WTC11 (cell line): ENCODE measurements at regions not wholly inside any gene's neighbourhood (a gene's known extent, or its start where the extent isn't known, plus 50 kb on each side); places are given as distances from the start of the nearest gene placed in this dataset.

Experiments
- ATAC-seq: fragments of 200-7000 bp; cut with Tn5 transposase; 2 replicates; pipeline ENCODE4 v1.10.0; 2021; ENCODE audit warnings: mild to moderate bottlenecking, moderate library complexity
- CTCF ChIA-PET: fragments of 300-600 bp; sonication (Branson Sonifier 250); formaldehyde crosslinking; loops from one replicate; lab custom pipeline; 2021; ENCODE audit warnings: antibody characterized with exemption; lab: Charles Lee
- POLR2A ChIA-PET: fragments of 350-600 bp; sonication (Branson Sonifier 250); formaldehyde crosslinking; loops from one replicate; lab custom pipeline; 2021; ENCODE audit warnings: antibody characterized with exemption; lab: Charles Lee
- DNase-seq: peaks from one replicate; pipeline ENCODE4 v3.0.0; 2021; ENCODE audit warnings: low spot score
- H3K27ac Mint-ChIP-seq: 2 replicates; pipeline ENCODE4 v1.8.0; 2021; ENCODE audit warnings: mixed read lengths
- H3K27me3 Mint-ChIP-seq: 2 replicates; pipeline ENCODE4 v1.8.0; 2021; ENCODE audit warnings: low read depth, mild to moderate bottlenecking, moderate library complexity, mixed read lengths
- H3K36me3 Mint-ChIP-seq: 2 replicates; pipeline ENCODE4 v1.8.0; 2021; ENCODE audit warnings: mixed read lengths
- H3K4me1 Mint-ChIP-seq: 2 replicates; pipeline ENCODE4 v1.8.0; 2022; ENCODE audit warnings: mixed read lengths
- H3K4me3 Mint-ChIP-seq: 2 replicates; pipeline ENCODE4 v1.8.0; 2021; ENCODE audit warnings: mild to moderate bottlenecking, moderate library complexity, mixed read lengths
- H3K9me3 Mint-ChIP-seq: 2 replicates; pipeline ENCODE4 v1.8.0; 2021; ENCODE audit warnings: mixed read lengths
- CREM ChIP-seq: sonication (generic); formaldehyde crosslinking; IDR thresholded peaks from 2 replicates; pipeline ENCODE4 v1.8.1; 2022; ENCODE audit warnings: mild to moderate bottlenecking, missing genetic modification reagents, moderate library complexity
- E2F1 ChIP-seq: sonication (generic); formaldehyde crosslinking; IDR thresholded peaks from 2 replicates; pipeline ENCODE4 v1.8.0; 2022; ENCODE audit warnings: mild to moderate bottlenecking, missing genetic modification reagents
- ELF4 ChIP-seq: sonication (generic); formaldehyde crosslinking; IDR thresholded peaks from 2 replicates; pipeline ENCODE4 v1.8.1; 2022; ENCODE audit warnings: low read depth, mild to moderate bottlenecking, moderate library complexity, missing genetic modification reagents
- FOXJ3 ChIP-seq: sonication (generic); formaldehyde crosslinking; IDR thresholded peaks from 2 replicates; pipeline ENCODE4 v1.9.0; 2021; ENCODE audit warnings: missing genetic modification reagents, mild to moderate bottlenecking, borderline replicate concordance
- FOXK1 ChIP-seq: sonication (generic); formaldehyde crosslinking; IDR thresholded peaks from 2 replicates; pipeline ENCODE4 v1.8.0; 2022; ENCODE audit warnings: mild to moderate bottlenecking, moderate library complexity, missing genetic modification reagents
- FOXP4 ChIP-seq: sonication (generic); formaldehyde crosslinking; IDR thresholded peaks from 2 replicates; pipeline ENCODE4 v1.8.0; 2022; ENCODE audit warnings: mild to moderate bottlenecking, missing genetic modification reagents
- KAT7 ChIP-seq: sonication (generic); formaldehyde crosslinking; IDR thresholded peaks from 2 replicates; pipeline ENCODE4 v1.8.1; 2023; ENCODE audit warnings: missing genetic modification reagents, mild to moderate bottlenecking, borderline replicate concordance
- NFATC4 ChIP-seq: fragments of 250-450 bp; sonication (Bioruptor Pico); IDR thresholded peaks from 2 replicates; pipeline ENCODE4 v1.9.0; 2021; ENCODE audit warnings: mild to moderate bottlenecking
- NR2C2 ChIP-seq: sonication (generic); formaldehyde crosslinking; IDR thresholded peaks from 2 replicates; pipeline ENCODE4 v1.8.0; 2022; ENCODE audit warnings: mild to moderate bottlenecking, missing genetic modification reagents
- RELA ChIP-seq: sonication (generic); formaldehyde crosslinking; IDR thresholded peaks from 2 replicates; pipeline ENCODE4 v1.8.1; 2022; ENCODE audit warnings: missing genetic modification reagents, mild to moderate bottlenecking, borderline replicate concordance
- RORB ChIP-seq: fragments of 250-450 bp; sonication (Bioruptor Pico); IDR thresholded peaks from 2 replicates; pipeline ENCODE4 v1.9.0; 2021; ENCODE audit warnings: mild to moderate bottlenecking
- SMAD3 ChIP-seq: sonication (generic); formaldehyde crosslinking; IDR thresholded peaks from 2 replicates; pipeline ENCODE4 v1.8.0; 2022; ENCODE audit warnings: missing genetic modification reagents, mild to moderate bottlenecking, borderline replicate concordance
- STAT6 ChIP-seq: sonication (generic); formaldehyde crosslinking; conservative IDR thresholded peaks from 2 replicates; pipeline ENCODE4 v1.8.1; 2023; ENCODE audit warnings: mild to moderate bottlenecking, low read depth, missing genetic modification reagents, moderate library complexity
- TEAD1 ChIP-seq: sonication (generic); formaldehyde crosslinking; IDR thresholded peaks from 2 replicates; pipeline ENCODE4 v1.8.0; 2022; ENCODE audit warnings: mild to moderate bottlenecking, missing genetic modification reagents
- USF1 ChIP-seq: sonication (generic); formaldehyde crosslinking; IDR thresholded peaks from 2 replicates; pipeline ENCODE4 v1.8.0; 2022; ENCODE audit warnings: mild to moderate bottlenecking, missing genetic modification reagents
- USF2 ChIP-seq: sonication (generic); formaldehyde crosslinking; IDR thresholded peaks from 2 replicates; pipeline ENCODE4 v1.8.1; 2023; ENCODE audit warnings: mild to moderate bottlenecking, missing genetic modification reagents, moderate library complexity
- ZNF219 ChIP-seq: sonication (generic); formaldehyde crosslinking; IDR thresholded peaks from 2 replicates; pipeline ENCODE4 v1.8.0; 2023; ENCODE audit warnings: missing genetic modification reagents, mild to moderate bottlenecking, borderline replicate concordance
- ZNF396 ChIP-seq: fragments of 250-450 bp; sonication (Bioruptor Pico); IDR thresholded peaks from 2 replicates; pipeline ENCODE4 v1.8.0; 2021; ENCODE audit warnings: mild to moderate bottlenecking, moderate library complexity, borderline replicate concordance
- TF ChIP-seq, protein P1 (sequence below): fragments of 200-600 bp; IDR thresholded peaks from 2 replicates; pipeline ENCODE4 v1.8.0; 2022; ENCODE audit warnings: antibody characterized with exemption
- TF ChIP-seq, protein P2 (sequence below): sonication (generic); formaldehyde crosslinking; IDR thresholded peaks from 2 replicates; pipeline ENCODE4 v1.8.0; 2023; ENCODE audit warnings: mild to moderate bottlenecking, missing genetic modification reagents

DNA sequence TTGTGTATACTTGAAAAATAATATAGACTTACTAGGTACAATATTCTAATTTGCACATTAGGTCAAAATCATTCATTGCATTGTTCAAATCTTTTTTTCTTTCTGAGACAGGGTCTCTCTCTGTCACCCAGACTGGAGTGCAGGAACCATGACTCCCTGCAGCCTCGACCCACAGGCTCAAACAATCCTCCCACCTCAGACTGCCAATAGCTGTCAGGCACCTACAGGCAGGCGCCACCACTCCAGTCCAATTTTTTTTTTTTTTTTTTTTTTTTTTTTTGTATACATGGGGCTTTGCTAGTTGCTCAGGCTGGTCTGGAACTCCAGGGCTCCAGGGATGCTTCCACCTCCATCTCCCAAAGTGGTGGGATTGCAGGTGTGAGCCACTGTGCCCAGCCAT, 656.9 kb downstream of the KCNT2 start:
- Mint-ChIP-seq H3K4me3 (no peak overlapping the region), H3K27ac (no peak overlapping the region), H3K27me3 (no peaks in the 10 kb centered on the region), H3K4me1 (no peaks in the 10 kb centered on the region), H3K36me3 (no peaks in the 10 kb centered on the region)
- ATAC-seq, result peak; percentile 28; the same call in 1 of the 2 replicates
- POLR2A ChIA-PET, result interaction anchor here (0.6 kb wide), 1 partner anchor 657 kb away, joined by 3 read pairs; no protein-coding TSS in a partner anchor
- TF ChIP-seq NFATC4 (no peak), TEAD1 (CRISPR knock-in tag) (no peak), ZNF219 (no peak), SMAD3 (CRISPR knock-in tag) (no peak), ZNF396 (no peak), RELA (CRISPR knock-in tag) (no peak), FOXP4 (CRISPR knock-in tag) (no peak)
- TF ChIP-seq, protein P1, sequence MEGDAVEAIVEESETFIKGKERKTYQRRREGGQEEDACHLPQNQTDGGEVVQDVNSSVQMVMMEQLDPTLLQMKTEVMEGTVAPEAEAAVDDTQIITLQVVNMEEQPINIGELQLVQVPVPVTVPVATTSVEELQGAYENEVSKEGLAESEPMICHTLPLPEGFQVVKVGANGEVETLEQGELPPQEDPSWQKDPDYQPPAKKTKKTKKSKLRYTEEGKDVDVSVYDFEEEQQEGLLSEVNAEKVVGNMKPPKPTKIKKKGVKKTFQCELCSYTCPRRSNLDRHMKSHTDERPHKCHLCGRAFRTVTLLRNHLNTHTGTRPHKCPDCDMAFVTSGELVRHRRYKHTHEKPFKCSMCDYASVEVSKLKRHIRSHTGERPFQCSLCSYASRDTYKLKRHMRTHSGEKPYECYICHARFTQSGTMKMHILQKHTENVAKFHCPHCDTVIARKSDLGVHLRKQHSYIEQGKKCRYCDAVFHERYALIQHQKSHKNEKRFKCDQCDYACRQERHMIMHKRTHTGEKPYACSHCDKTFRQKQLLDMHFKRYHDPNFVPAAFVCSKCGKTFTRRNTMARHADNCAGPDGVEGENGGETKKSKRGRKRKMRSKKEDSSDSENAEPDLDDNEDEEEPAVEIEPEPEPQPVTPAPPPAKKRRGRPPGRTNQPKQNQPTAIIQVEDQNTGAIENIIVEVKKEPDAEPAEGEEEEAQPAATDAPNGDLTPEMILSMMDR, result no peak
- TF ChIP-seq, all 79 proteins: peak for 0
- peaks cover 8% of the 10 kb centered on the region; the same call in 1 of the 2 replicates for H3K9me3 Mint-ChIP-seq
- CTCF ChIA-PET, result no interaction called here
- DNase-seq, result no peak

GRCh38 chr1:195948123-195948895, 659.9 kb downstream of the KCNT2 start:
- no peak overlapping the region for H3K27ac Mint-ChIP-seq
- H3K36me3 Mint-ChIP-seq, result no peaks in the 10 kb centered on the region
- H3K9me3 Mint-ChIP-seq, result peaks cover 11% of the 10 kb centered on the region; the same call in 1 of the 2 replicates
- H3K4me1 Mint-ChIP-seq, result no peaks in the 10 kb centered on the region
- ATAC-seq, result no peak; the same call in 1 of the 2 replicates
- ChIA-PET POLR2A (no interaction called here), CTCF (no interaction called here)
- no peaks in the 10 kb centered on the region for H3K27me3 Mint-ChIP-seq
- no peak overlapping the region for H3K4me3 Mint-ChIP-seq
- DNase-seq, result no peak
- TF ChIP-seq E2F1, result no peak
- no peak for TF ChIP-seq SMAD3 (CRISPR knock-in tag)
- no peak for TF ChIP-seq CREM (CRISPR knock-in tag)
- no peak for TF ChIP-seq STAT6 (CRISPR knock-in tag)
- TF ChIP-seq FOXK1 (CRISPR knock-in tag), result no peak
- TF ChIP-seq NR2C2 (CRISPR knock-in tag), result no peak
- no peak for TF ChIP-seq USF1 (CRISPR knock-in tag)
- TF ChIP-seq, protein P2, sequence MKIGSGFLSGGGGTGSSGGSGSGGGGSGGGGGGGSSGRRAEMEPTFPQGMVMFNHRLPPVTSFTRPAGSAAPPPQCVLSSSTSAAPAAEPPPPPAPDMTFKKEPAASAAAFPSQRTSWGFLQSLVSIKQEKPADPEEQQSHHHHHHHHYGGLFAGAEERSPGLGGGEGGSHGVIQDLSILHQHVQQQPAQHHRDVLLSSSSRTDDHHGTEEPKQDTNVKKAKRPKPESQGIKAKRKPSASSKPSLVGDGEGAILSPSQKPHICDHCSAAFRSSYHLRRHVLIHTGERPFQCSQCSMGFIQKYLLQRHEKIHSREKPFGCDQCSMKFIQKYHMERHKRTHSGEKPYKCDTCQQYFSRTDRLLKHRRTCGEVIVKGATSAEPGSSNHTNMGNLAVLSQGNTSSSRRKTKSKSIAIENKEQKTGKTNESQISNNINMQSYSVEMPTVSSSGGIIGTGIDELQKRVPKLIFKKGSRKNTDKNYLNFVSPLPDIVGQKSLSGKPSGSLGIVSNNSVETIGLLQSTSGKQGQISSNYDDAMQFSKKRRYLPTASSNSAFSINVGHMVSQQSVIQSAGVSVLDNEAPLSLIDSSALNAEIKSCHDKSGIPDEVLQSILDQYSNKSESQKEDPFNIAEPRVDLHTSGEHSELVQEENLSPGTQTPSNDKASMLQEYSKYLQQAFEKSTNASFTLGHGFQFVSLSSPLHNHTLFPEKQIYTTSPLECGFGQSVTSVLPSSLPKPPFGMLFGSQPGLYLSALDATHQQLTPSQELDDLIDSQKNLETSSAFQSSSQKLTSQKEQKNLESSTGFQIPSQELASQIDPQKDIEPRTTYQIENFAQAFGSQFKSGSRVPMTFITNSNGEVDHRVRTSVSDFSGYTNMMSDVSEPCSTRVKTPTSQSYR (CRISPR knock-in tag), result no peak
- TF ChIP-seq FOXJ3 (CRISPR knock-in tag), result no peak
- no peak for TF ChIP-seq RORB
- TF ChIP-seq KAT7 (CRISPR knock-in tag), result no peak
- TF ChIP-seq ELF4 (CRISPR knock-in tag), result no peak
- no peak for TF ChIP-seq USF2 (CRISPR knock-in tag)
- TF ChIP-seq ZNF219, result no peak
